ENCODE measurements at regions not wholly inside any gene's neighbourhood (a gene's known extent, or its start where the extent isn't known, plus 50 kb on each side); places are given as distances from the start of the nearest gene placed in this dataset.
A peak's percentile ranks its signal among the peaks of the same experiment; 100 is the strongest.

GRCh38 chr20:22905658-22906057, 129.5 kb upstream of the SSTR4 start:
- Histone ChIP-seq H3K4me2 (replicated peaks; ENCODE audit: low read depth, low read length, poor library complexity, severe bottlenecking) (no peak overlapping the region), H4K20me1 (ENCODE audit: control insufficient read depth, insufficient read depth, low read length, poor library complexity, severe bottlenecking) (no peaks in the 10 kb centered on the region), H3K27ac (ENCODE audit: low read length in 2 of 2) (no peak overlapping the region), H2AFZ (ENCODE audit: insufficient read depth, low read depth, low read length, poor library complexity, severe bottlenecking) (peak overlapping the region; percentile 47), H3K4me3 (ENCODE audit: control extremely low read depth in 1 of 5, extremely low read depth in 1 of 5, insufficient read depth in 1 of 5, low read depth in 2 of 5, low read length in 4 of 5) (no peak overlapping the region), H3K27me3 (replicated peaks in 1 of 4; ENCODE audit: control extremely low read depth in 1 of 4, control insufficient read depth in 3 of 4, insufficient read depth in 4 of 4, low read length in 3 of 4) (peaks cover 0 to 3% (median 0%) of the 10 kb centered on the region in 4 experiments), H3K79me2 (ENCODE audit: control insufficient read depth, insufficient read depth, low read length) (no peaks in the 10 kb centered on the region), H3K9ac (ENCODE audit: low read length) (no peak overlapping the region), H3K9me3 (ENCODE audit: control extremely low read depth in 1 of 3, control insufficient read depth in 2 of 3, insufficient read depth in 1 of 3, low read length in 2 of 3) (peaks cover 0 to 4% (median 3%) of the 10 kb centered on the region in 3 donors), H3K36me3 (replicated peaks in 1 of 2; ENCODE audit: control extremely low read depth in 1 of 2, control insufficient read depth in 1 of 2, extremely low read depth in 1 of 2, insufficient read depth in 2 of 2, low read length in 1 of 2) (no peaks in the 10 kb centered on the region), H3K4me1 (ENCODE audit: control insufficient read depth in 2 of 2, insufficient read depth in 2 of 2, low read length in 2 of 2) (no peaks in the 10 kb centered on the region)
- no peak for ATAC-seq (ENCODE audit: low read depth)
- WGBS (ENCODE audit: insufficient coverage): 9% methylated on average over 10 of the region's 10 CpGs
- Mint-ChIP-seq H3K27ac (no peak overlapping the region), H3K4me3 (no peak overlapping the region), H3K9me3 (ENCODE audit: insufficient read depth) (peaks cover 3% of the 10 kb centered on the region), H3K4me1 (no peaks in the 10 kb centered on the region), H3K27me3 (no peaks in the 10 kb centered on the region)
- DNase-seq: no peak
- TF ChIP-seq, protein P1, sequence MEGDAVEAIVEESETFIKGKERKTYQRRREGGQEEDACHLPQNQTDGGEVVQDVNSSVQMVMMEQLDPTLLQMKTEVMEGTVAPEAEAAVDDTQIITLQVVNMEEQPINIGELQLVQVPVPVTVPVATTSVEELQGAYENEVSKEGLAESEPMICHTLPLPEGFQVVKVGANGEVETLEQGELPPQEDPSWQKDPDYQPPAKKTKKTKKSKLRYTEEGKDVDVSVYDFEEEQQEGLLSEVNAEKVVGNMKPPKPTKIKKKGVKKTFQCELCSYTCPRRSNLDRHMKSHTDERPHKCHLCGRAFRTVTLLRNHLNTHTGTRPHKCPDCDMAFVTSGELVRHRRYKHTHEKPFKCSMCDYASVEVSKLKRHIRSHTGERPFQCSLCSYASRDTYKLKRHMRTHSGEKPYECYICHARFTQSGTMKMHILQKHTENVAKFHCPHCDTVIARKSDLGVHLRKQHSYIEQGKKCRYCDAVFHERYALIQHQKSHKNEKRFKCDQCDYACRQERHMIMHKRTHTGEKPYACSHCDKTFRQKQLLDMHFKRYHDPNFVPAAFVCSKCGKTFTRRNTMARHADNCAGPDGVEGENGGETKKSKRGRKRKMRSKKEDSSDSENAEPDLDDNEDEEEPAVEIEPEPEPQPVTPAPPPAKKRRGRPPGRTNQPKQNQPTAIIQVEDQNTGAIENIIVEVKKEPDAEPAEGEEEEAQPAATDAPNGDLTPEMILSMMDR (IDR thresholded peaks at IDR 0.05): no peak
- TF ChIP-seq EZH2 (IDR thresholded peaks at IDR 0.05; ENCODE audit: borderline replicate concordance, insufficient read depth, low read depth, low read length, poor library complexity, severe bottlenecking): no peak
- CTCF ChIA-PET: no interaction called here
- POLR2A ChIA-PET: no interaction called here
- intact Hi-C loops (cut with micrococcal nuclease): no loop called here

DNA sequence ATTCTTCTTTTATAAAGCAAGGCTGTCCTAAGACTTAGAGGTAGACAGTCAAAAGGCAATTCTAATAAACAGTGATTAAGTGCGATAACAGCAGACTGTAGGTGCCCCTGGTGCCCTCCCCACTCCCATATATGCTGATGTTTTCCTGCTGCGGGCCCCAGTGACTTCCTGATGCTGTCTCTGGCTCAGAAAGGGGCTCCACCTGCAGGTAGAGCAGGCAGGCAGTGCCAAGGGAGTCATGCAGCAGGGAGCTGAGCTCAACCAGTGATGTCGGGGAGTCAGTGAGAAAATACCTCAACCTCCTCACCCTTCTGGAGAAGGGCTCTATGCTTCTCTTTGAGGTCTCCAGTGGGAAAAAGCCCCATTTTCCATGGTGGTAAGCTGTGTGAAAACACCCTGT, 126.7 kb upstream of the SSTR4 start:
- Mint-ChIP-seq H3K27ac (no peak overlapping the region), H3K4me3 (no peak overlapping the region), H3K9me3 (ENCODE audit: insufficient read depth) (no peaks in the 10 kb centered on the region), H3K4me1 (no peaks in the 10 kb centered on the region), H3K27me3 (no peaks in the 10 kb centered on the region)
- Histone ChIP-seq H3K27ac (ENCODE audit: low read length in 2 of 2) (no peak overlapping the region), H2AFZ (ENCODE audit: insufficient read depth, low read depth, low read length, poor library complexity, severe bottlenecking) (no peak overlapping the region), H3K9me3 (ENCODE audit: control extremely low read depth in 1 of 3, control insufficient read depth in 2 of 3, insufficient read depth in 1 of 3, low read length in 2 of 3) (peaks cover 0 to 4% (median 0%) of the 10 kb centered on the region in 3 donors), H3K27me3 (replicated peaks in 1 of 4; ENCODE audit: control extremely low read depth in 1 of 4, control insufficient read depth in 3 of 4, insufficient read depth in 4 of 4, low read length in 3 of 4) (peaks cover 0 to 3% (median 0%) of the 10 kb centered on the region in 4 experiments), H4K20me1 (ENCODE audit: control insufficient read depth, insufficient read depth, low read length, poor library complexity, severe bottlenecking) (no peaks in the 10 kb centered on the region), H3K79me2 (ENCODE audit: control insufficient read depth, insufficient read depth, low read length) (no peaks in the 10 kb centered on the region), H3K4me2 (replicated peaks; ENCODE audit: low read depth, low read length, poor library complexity, severe bottlenecking) (no peak overlapping the region), H3K9ac (ENCODE audit: low read length) (no peak overlapping the region), H3K36me3 (replicated peaks in 1 of 2; ENCODE audit: control extremely low read depth in 1 of 2, control insufficient read depth in 1 of 2, extremely low read depth in 1 of 2, insufficient read depth in 2 of 2, low read length in 1 of 2) (no peaks in the 10 kb centered on the region), H3K4me3 (ENCODE audit: control extremely low read depth in 1 of 5, extremely low read depth in 1 of 5, insufficient read depth in 1 of 5, low read depth in 2 of 5, low read length in 4 of 5) (no peak overlapping the region), H3K4me1 (ENCODE audit: control insufficient read depth in 2 of 2, insufficient read depth in 2 of 2, low read length in 2 of 2) (no peaks in the 10 kb centered on the region)
- POLR2A ChIA-PET: no interaction called here
- TF ChIP-seq, protein P1 (IDR thresholded peaks at IDR 0.05): no peak
- TF ChIP-seq EZH2 (IDR thresholded peaks at IDR 0.05; ENCODE audit: borderline replicate concordance, insufficient read depth, low read depth, low read length, poor library complexity, severe bottlenecking): no peak
- 38% methylated on average over 2 of the region's 3 CpGs for WGBS (ENCODE audit: insufficient coverage)
- CTCF ChIA-PET: no interaction called here
- no peak for ATAC-seq (ENCODE audit: low read depth)
- no peak for DNase-seq
- intact Hi-C loops (cut with micrococcal nuclease): no loop called here
